GM23338 (cell line): ENCODE measurements at regions not wholly inside any gene's neighbourhood (a gene's known extent, or its start where the extent isn't known, plus 50 kb on each side); places are given as distances from the start of the nearest gene placed in this dataset.

ENCODE experiments used
- ATAC-seq: fragments of 200-7000 bp; cut with Tn5 transposase; 3 replicates; pipeline ENCODE4 v1.9.1; 2020
- DNase-seq: peaks from one replicate; pipeline ENCODE4 v3.0.0-alpha.2; 2015; ENCODE audit warnings: low spot score
- H2AFZ ChIP-seq: fragments of 200-600 bp; sonication (generic); 2 replicates; pipeline ENCODE4 v1.8.0; 2016; ENCODE audit warnings: antibody characterized with exemption, mild to moderate bottlenecking, moderate library complexity
- H3F3A ChIP-seq: fragments of 200-600 bp; sonication (generic); replicated peaks from 2 replicates; pipeline ENCODE4 v1.8.0; 2017; ENCODE audit warnings: antibody characterized with exemption, mixed run types, low read depth
- H3K27ac ChIP-seq: fragments of 200-600 bp; sonication (generic); 2 replicates; pipeline ENCODE4 v1.6.1; 2016; ENCODE audit warnings: low read depth
- H3K27me3 ChIP-seq: fragments of 200-600 bp; sonication (generic); 2 replicates; pipeline ENCODE4 v1.8.0; 2016; ENCODE audit warnings: mild to moderate bottlenecking, mixed run types, moderate library complexity; ENCODE audit not compliant: insufficient read depth
- H3K36me3 ChIP-seq: fragments of 200-600 bp; sonication (generic); 2 replicates; pipeline ENCODE4 v1.8.0; 2016; ENCODE audit warnings: mild to moderate bottlenecking; ENCODE audit not compliant: insufficient read depth
- H3K4me1 ChIP-seq: fragments of 200-600 bp; sonication (generic); 2 replicates; pipeline ENCODE4 v1.8.0; 2016; ENCODE audit warnings: mild to moderate bottlenecking, moderate library complexity; ENCODE audit not compliant: insufficient read depth
- H3K4me2 ChIP-seq: fragments of 200-600 bp; sonication (generic); 2 replicates; pipeline ENCODE4 v1.7.1; 2017; ENCODE audit warnings: mixed run types
- H3K4me3 ChIP-seq: fragments of 200-600 bp; sonication (generic); 2 replicates; pipeline ENCODE4 v1.6.1; 2016; ENCODE audit warnings: mixed run types
- H3K79me2 ChIP-seq: fragments of 200-600 bp; sonication (generic); replicated peaks from 2 replicates; pipeline ENCODE4 v1.8.0; 2017; ENCODE audit warnings: mild to moderate bottlenecking; ENCODE audit not compliant: insufficient read depth
- H3K9me2 ChIP-seq: fragments of 200-600 bp; sonication (generic); 2 replicates; pipeline ENCODE4 v1.8.0; 2017; ENCODE audit not compliant: insufficient read depth
- H4K20me1 ChIP-seq: fragments of 200-600 bp; sonication (generic); replicated peaks from 2 replicates; pipeline ENCODE4 v1.8.0; 2017; ENCODE audit warnings: mild to moderate bottlenecking; ENCODE audit not compliant: insufficient read depth
- H3K27ac Mint-ChIP-seq: 2 replicates; pipeline ENCODE4 v1.8.0; 2020; ENCODE audit warnings: inconsistent platforms, mild to moderate bottlenecking, moderate library complexity, mixed read lengths
- H3K27me3 Mint-ChIP-seq: 3 replicates; pipeline ENCODE4 v1.8.0; 2022; ENCODE audit warnings: low read depth, mild to moderate bottlenecking, moderate library complexity, mixed read lengths, inconsistent platforms; ENCODE audit not compliant: insufficient read depth, poor library complexity
- H3K36me3 Mint-ChIP-seq: 3 replicates; pipeline ENCODE4 v1.8.0; 2021; ENCODE audit warnings: low read depth, mild to moderate bottlenecking, inconsistent platforms, moderate library complexity, mixed read lengths
- H3K4me1 Mint-ChIP-seq: 3 replicates; pipeline ENCODE4 v1.8.0; 2020; ENCODE audit warnings: mild to moderate bottlenecking, inconsistent platforms, mixed read lengths
- H3K4me3 Mint-ChIP-seq: 3 replicates; pipeline ENCODE4 v1.8.0; 2021; ENCODE audit warnings: moderate library complexity, mild to moderate bottlenecking, inconsistent platforms, mixed read lengths
- H3K9me3 Mint-ChIP-seq: 3 replicates; pipeline ENCODE4 v1.8.0; 2020; ENCODE audit warnings: moderate library complexity, mild to moderate bottlenecking, inconsistent platforms, mixed read lengths
- CREB1 ChIP-seq: fragments of 250-450 bp; sonication (Bioruptor Pico); IDR thresholded peaks from 2 replicates; pipeline ENCODE4 v1.5.0; 2020; ENCODE audit warnings: low read depth, mild to moderate bottlenecking, moderate library complexity
- EZH2 ChIP-seq: fragments of 200-600 bp; sonication (generic); IDR thresholded peaks from one replicate; pipeline ENCODE4 v1.8.0; 2017; ENCODE audit warnings: antibody characterized with exemption, mild to moderate bottlenecking, low read depth; ENCODE audit not compliant: unreplicated experiment
- EZH2phosphoT487 ChIP-seq: fragments of 200-600 bp; sonication (generic); IDR thresholded peaks from one replicate; pipeline ENCODE4 v1.8.1; 2018; ENCODE audit warnings: antibody characterized with exemption; ENCODE audit not compliant: unreplicated experiment
- JUNB ChIP-seq: IDR thresholded peaks from one replicate; pipeline ENCODE4 v1.6.1; 2016; ENCODE audit warnings: antibody characterized with exemption; ENCODE audit not compliant: unreplicated experiment
- STAT1 ChIP-seq: IDR thresholded peaks from one replicate; pipeline ENCODE4 v1.6.1; 2016; ENCODE audit warnings: antibody characterized with exemption; ENCODE audit not compliant: unreplicated experiment
- ZNF331 ChIP-seq: fragments of 250-450 bp; sonication (Bioruptor Pico); IDR thresholded peaks from 2 replicates; pipeline ENCODE4 v1.5.0; 2020; ENCODE audit warnings: low read depth, mild to moderate bottlenecking, moderate library complexity
- TF ChIP-seq, protein P1 (sequence below), 2 experiments: fragments of 200-600 bp in 1 of 2; sonication (generic) in 1 of 2; conservative IDR thresholded peaks; 2 replicates each; pipeline versions ENCODE4 v1.5.1 to v1.6.1; 2016 to 2017; ENCODE audit warnings: antibody characterized with exemption in 2 of 2, low read depth in 2 of 2, mild to moderate bottlenecking in 2 of 2, moderate library complexity in 1 of 2
- TF ChIP-seq, protein P2 (sequence below): fragments of 250-450 bp; sonication (Bioruptor Pico); IDR thresholded peaks from 2 replicates; pipeline ENCODE4 v1.5.0; 2020; ENCODE audit warnings: mild to moderate bottlenecking, moderate library complexity
- TF ChIP-seq, protein P3 (sequence below): IDR thresholded peaks from 2 replicates; pipeline ENCODE4 v1.6.1; 2016; ENCODE audit warnings: antibody characterized with exemption

DNA sequence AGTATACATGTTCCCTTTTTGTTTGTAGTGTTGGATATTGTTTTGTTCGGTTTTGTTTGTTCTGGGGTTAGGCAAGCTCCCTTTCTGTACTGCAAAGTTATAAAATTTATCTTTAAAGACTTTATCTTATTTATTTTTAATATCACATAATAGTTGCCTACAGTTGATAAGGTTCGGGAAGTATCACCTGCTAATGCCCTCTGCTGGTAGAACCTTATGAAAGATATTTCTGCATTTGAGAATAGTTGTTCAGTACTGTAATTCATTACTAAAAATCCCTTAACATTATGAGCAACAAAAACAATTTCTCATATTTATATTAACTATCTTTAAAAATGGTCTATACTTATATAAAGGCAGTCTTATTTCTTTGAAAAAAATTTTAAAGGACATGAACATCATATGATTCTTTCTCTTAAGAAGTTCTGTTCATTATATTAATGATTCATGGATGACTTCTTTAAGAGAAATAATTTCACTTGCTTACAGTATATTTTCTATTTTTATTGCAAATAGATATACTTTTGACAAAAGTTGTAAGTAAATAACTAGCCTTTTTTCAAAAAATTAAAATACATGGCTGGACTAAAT, 1126.8 kb downstream of the SI start (continued):
- TF ChIP-seq, protein P1, sequence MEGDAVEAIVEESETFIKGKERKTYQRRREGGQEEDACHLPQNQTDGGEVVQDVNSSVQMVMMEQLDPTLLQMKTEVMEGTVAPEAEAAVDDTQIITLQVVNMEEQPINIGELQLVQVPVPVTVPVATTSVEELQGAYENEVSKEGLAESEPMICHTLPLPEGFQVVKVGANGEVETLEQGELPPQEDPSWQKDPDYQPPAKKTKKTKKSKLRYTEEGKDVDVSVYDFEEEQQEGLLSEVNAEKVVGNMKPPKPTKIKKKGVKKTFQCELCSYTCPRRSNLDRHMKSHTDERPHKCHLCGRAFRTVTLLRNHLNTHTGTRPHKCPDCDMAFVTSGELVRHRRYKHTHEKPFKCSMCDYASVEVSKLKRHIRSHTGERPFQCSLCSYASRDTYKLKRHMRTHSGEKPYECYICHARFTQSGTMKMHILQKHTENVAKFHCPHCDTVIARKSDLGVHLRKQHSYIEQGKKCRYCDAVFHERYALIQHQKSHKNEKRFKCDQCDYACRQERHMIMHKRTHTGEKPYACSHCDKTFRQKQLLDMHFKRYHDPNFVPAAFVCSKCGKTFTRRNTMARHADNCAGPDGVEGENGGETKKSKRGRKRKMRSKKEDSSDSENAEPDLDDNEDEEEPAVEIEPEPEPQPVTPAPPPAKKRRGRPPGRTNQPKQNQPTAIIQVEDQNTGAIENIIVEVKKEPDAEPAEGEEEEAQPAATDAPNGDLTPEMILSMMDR (conservative IDR thresholded peaks at IDR 0.05; ENCODE audit: low read depth in 2 of 2): peak; percentile 57 to 63
- TF ChIP-seq CREB1 (CRISPR knock-in tag): no peak

DNA sequence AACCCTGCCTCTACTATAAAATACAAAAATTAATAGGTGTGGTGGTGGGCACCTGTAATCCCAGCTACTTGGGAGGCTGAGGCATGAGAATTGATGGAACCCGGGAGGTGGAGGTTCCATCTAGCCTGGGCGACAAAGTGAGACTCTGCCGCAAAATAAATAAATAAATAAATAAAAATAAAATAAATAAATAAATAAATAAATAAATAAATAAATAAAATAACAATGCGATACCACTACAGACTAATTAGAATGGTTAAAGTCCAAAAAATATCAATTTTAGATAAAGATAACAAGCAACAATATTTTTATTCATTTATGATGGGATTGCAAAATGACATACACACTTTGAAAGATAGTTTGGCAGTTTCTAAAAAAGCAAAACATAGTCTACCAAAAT, 1131.5 kb downstream of the SI start:
- no peak overlapping the region for H3K27ac Mint-ChIP-seq
- Histone ChIP-seq H3K36me3 (no peaks in the 10 kb centered on the region), H2AFZ (no peak overlapping the region), H3K79me2 (no peaks in the 10 kb centered on the region), H4K20me1 (no peaks in the 10 kb centered on the region), H3F3A (no peaks in the 10 kb centered on the region), H3K4me1 (no peaks in the 10 kb centered on the region), H3K9me2 (no peaks in the 10 kb centered on the region), H3K4me3 (no peak overlapping the region), H3K27ac (no peak overlapping the region), H3K27me3 (no peaks in the 10 kb centered on the region), H3K4me2 (no peak overlapping the region)
- no peak for ATAC-seq
- peaks cover 5% of the 10 kb centered on the region; the same call in 2 of the 3 replicates for H3K4me1 Mint-ChIP-seq
- H3K36me3 Mint-ChIP-seq: peaks cover 26% of the 10 kb centered on the region; the same call in 2 of the 3 replicates
- H3K4me3 Mint-ChIP-seq: no peak overlapping the region
- DNase-seq: no peak
- no peaks in the 10 kb centered on the region for H3K27me3 Mint-ChIP-seq
- peaks cover 37% of the 10 kb centered on the region for H3K9me3 Mint-ChIP-seq
- TF ChIP-seq CREB1 (CRISPR knock-in tag) (no peak), STAT1 (no peak), ZNF331 (CRISPR knock-in tag) (no peak), EZH2phosphoT487 (no peak), JUNB (no peak), EZH2 (no peak)
- TF ChIP-seq, protein P1 (conservative IDR thresholded peaks at IDR 0.05; ENCODE audit: low read depth in 2 of 2): no peak
- TF ChIP-seq, protein P2, sequence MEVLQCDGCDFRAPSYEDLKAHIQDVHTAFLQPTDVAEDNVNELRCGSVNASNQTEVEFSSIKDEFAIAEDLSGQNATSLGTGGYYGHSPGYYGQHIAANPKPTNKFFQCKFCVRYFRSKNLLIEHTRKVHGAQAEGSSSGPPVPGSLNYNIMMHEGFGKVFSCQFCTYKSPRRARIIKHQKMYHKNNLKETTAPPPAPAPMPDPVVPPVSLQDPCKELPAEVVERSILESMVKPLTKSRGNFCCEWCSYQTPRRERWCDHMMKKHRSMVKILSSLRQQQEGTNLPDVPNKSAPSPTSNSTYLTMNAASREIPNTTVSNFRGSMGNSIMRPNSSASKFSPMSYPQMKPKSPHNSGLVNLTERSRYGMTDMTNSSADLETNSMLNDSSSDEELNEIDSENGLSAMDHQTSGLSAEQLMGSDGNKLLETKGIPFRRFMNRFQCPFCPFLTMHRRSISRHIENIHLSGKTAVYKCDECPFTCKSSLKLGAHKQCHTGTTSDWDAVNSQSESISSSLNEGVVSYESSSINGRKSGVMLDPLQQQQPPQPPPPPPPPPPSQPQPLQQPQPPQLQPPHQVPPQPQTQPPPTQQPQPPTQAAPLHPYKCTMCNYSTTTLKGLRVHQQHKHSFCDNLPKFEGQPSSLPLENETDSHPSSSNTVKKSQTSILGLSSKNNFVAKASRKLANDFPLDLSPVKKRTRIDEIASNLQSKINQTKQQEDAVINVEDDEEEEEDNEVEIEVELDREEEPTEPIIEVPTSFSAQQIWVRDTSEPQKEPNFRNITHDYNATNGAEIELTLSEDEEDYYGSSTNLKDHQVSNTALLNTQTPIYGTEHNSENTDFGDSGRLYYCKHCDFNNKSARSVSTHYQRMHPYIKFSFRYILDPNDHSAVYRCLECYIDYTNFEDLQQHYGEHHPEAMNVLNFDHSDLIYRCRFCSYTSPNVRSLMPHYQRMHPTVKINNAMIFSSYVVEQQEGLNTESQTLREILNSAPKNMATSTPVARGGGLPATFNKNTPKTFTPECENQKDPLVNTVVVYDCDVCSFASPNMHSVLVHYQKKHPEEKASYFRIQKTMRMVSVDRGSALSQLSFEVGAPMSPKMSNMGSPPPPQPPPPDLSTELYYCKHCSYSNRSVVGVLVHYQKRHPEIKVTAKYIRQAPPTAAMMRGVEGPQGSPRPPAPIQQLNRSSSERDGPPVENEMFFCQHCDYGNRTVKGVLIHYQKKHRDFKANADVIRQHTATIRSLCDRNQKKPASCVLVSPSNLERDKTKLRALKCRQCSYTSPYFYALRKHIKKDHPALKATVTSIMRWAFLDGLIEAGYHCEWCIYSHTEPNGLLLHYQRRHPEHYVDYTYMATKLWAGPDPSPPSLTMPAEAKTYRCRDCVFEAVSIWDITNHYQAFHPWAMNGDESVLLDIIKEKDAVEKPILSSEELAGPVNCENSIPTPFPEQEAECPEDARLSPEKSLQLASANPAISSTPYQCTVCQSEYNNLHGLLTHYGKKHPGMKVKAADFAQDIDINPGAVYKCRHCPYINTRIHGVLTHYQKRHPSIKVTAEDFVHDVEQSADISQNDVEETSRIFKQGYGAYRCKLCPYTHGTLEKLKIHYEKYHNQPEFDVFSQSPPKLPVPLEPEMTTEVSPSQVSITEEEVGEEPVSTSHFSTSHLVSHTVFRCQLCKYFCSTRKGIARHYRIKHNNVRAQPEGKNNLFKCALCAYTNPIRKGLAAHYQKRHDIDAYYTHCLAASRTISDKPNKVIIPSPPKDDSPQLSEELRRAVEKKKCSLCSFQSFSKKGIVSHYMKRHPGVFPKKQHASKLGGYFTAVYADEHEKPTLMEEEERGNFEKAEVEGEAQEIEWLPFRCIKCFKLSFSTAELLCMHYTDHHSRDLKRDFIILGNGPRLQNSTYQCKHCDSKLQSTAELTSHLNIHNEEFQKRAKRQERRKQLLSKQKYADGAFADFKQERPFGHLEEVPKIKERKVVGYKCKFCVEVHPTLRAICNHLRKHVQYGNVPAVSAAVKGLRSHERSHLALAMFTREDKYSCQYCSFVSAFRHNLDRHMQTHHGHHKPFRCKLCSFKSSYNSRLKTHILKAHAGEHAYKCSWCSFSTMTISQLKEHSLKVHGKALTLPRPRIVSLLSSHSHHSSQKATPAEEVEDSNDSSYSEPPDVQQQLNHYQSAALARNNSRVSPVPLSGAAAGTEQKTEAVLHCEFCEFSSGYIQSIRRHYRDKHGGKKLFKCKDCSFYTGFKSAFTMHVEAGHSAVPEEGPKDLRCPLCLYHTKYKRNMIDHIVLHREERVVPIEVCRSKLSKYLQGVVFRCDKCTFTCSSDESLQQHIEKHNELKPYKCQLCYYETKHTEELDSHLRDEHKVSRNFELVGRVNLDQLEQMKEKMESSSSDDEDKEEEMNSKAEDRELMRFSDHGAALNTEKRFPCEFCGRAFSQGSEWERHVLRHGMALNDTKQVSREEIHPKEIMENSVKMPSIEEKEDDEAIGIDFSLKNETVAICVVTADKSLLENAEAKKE (CRISPR knock-in tag): no peak
- TF ChIP-seq, protein P3, sequence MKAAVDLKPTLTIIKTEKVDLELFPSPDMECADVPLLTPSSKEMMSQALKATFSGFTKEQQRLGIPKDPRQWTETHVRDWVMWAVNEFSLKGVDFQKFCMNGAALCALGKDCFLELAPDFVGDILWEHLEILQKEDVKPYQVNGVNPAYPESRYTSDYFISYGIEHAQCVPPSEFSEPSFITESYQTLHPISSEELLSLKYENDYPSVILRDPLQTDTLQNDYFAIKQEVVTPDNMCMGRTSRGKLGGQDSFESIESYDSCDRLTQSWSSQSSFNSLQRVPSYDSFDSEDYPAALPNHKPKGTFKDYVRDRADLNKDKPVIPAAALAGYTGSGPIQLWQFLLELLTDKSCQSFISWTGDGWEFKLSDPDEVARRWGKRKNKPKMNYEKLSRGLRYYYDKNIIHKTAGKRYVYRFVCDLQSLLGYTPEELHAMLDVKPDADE: no peak
